ENCODE measurements at regions not wholly inside any gene's neighbourhood (a gene's known extent, or its start where the extent isn't known, plus 50 kb on each side); places are given as distances from the start of the nearest gene placed in this dataset.

DNA sequence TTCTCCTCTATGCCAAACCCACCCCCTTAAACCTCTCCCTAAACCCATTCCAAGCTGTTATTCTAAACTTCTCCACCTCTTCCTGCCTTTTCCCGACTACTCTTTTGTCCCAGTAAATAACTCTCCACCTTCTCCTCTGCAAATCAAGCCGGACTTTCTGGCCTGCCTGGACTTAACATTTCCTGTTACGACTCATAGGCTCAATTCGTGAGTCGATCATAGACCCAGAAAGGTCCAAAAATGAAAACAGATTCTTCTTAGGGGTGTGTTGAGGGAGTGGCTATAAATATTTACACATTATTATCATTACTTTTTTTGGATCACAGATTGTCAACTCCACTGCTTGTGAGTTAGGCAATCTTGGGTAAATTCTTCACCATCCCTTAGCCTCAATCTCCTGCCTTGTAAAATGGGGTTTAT, 59.0 kb upstream of the HABP2 start:
- TF ChIP-seq, protein P1, sequence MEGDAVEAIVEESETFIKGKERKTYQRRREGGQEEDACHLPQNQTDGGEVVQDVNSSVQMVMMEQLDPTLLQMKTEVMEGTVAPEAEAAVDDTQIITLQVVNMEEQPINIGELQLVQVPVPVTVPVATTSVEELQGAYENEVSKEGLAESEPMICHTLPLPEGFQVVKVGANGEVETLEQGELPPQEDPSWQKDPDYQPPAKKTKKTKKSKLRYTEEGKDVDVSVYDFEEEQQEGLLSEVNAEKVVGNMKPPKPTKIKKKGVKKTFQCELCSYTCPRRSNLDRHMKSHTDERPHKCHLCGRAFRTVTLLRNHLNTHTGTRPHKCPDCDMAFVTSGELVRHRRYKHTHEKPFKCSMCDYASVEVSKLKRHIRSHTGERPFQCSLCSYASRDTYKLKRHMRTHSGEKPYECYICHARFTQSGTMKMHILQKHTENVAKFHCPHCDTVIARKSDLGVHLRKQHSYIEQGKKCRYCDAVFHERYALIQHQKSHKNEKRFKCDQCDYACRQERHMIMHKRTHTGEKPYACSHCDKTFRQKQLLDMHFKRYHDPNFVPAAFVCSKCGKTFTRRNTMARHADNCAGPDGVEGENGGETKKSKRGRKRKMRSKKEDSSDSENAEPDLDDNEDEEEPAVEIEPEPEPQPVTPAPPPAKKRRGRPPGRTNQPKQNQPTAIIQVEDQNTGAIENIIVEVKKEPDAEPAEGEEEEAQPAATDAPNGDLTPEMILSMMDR (IDR thresholded peaks at IDR 0.05): no peak
- no peak for TF ChIP-seq POLR2A (IDR thresholded peaks at IDR 0.05)
- no peak for TF ChIP-seq POLR2AphosphoS5 (IDR thresholded peaks at IDR 0.05)
- no peak for TF ChIP-seq EP300 (IDR thresholded peaks at IDR 0.05)

All from sigmoid colon (tissue), 4 donors.